ENCODE measurements at regions not wholly inside any gene's neighbourhood (a gene's known extent, or its start where the extent isn't known, plus 50 kb on each side); places are given as distances from the start of the nearest gene placed in this dataset.

- no peak for TF ChIP-seq ARID4B (CRISPR knock-in tag; IDR thresholded peaks at IDR 0.05)
- no peak for TF ChIP-seq ZBTB33 (CRISPR knock-in tag; IDR thresholded peaks at IDR 0.05)
These were observed 295.9 kb upstream of the UBE2E2 start (continued) for GRCh38 chr3:22907161-22907780.

- ATAC-seq (no peak), DNase-seq (ENCODE audit: extremely low read depth in 1 of 4, low spot score in 3 of 4) (no peak), FAIRE-seq (no peak)
- Histone ChIP-seq H3K9me1 (ENCODE audit: control insufficient read depth, insufficient read depth, low read length) (no peaks in the 10 kb centered on the region), H3K79me2 (ENCODE audit: control insufficient read depth, insufficient read depth, low read length) (no peaks in the 10 kb centered on the region), H4K20me1 (replicated peaks; ENCODE audit: control insufficient read depth, insufficient read depth, low read length) (no peaks in the 10 kb centered on the region), H3K36me3 (ENCODE audit: control insufficient read depth, insufficient read depth, low read length) (no peaks in the 10 kb centered on the region), H3K9me3 (replicated peaks; ENCODE audit: control insufficient read depth, insufficient read depth, low read depth, low read length) (no peaks in the 10 kb centered on the region; the same call in 1 of the 2 replicates), H3K27me3 (ENCODE audit: control insufficient read depth in 2 of 2, insufficient read depth in 2 of 2, low read length in 2 of 2) (no peaks in the 10 kb centered on the region), H3K4me2 (ENCODE audit: insufficient read depth, low read length) (no peak overlapping the region), H3K4me1 (replicated peaks in 1 of 2; ENCODE audit: control insufficient read depth in 2 of 2, insufficient read depth in 2 of 2, low read length in 2 of 2) (no peaks in the 10 kb centered on the region), H3K27ac (ENCODE audit: extremely low read depth, low read depth, low read length) (no peak overlapping the region), H3K9ac (ENCODE audit: insufficient read depth in 1 of 2, low read depth in 2 of 2, low read length in 2 of 2) (no peak overlapping the region), H3K4me3 (no peak overlapping the region), H2AFZ (ENCODE audit: low read depth, low read length) (no peak overlapping the region)
- POLR2A ChIA-PET, result no interaction called here
- intact Hi-C loops (cut with micrococcal nuclease), result no loop called here
- no peak for TF ChIP-seq ZNF512 (tag; IDR thresholded peaks at IDR 0.05)
- CTCF ChIA-PET (ENCODE audit: low intra/inter-chr PET ratio), result no interaction called here
- BruUV-seq (replicated peaks), result no TSS peak
- 0% methylated on average over 2 of the region's 2 CpGs for WGBS (ENCODE audit: insufficient coverage, low coverage, missing lambda C conversion rate)
- in situ Hi-C loops (cut with MboI), result no loop called here
These were observed 295.3 kb upstream of the UBE2E2 start for GRCh38 chr3:22907796-22908195.
